OCI-LY7 (cell line): ENCODE measurements at regions not wholly inside any gene's neighbourhood (a gene's known extent, or its start where the extent isn't known, plus 50 kb on each side); places are given as distances from the start of the nearest gene placed in this dataset.

Experiments
- BruUV-seq: library from RNA; stranded (reverse); fragments of 400-500 nt; replicated peaks from 2 replicates; lab custom pipeline; 2021; lab: Mats Ljungman, UMichigan
- CTCF ChIA-PET: fragments of 300-600 bp; sonication (Branson Sonifier 250); formaldehyde crosslinking; loops from one replicate; lab custom pipeline; 2022; ENCODE audit warnings: antibody characterized with exemption; ENCODE audit not compliant: unreplicated experiment; lab: Charles Lee
- POLR2A ChIA-PET: fragments of 300-600 bp; sonication (Branson Sonifier 250); formaldehyde crosslinking; loops from one replicate; lab custom pipeline; 2022; ENCODE audit warnings: antibody characterized with exemption; lab: Charles Lee
- DNase-seq: peaks from one replicate; pipeline ENCODE4 v3.0.0-alpha.2; 2015; ENCODE audit warnings: low spot score
- H2AFZ ChIP-seq: fragments of 200-600 bp; sonication (generic), shearing (Covaris generic); 2 replicates; pipeline ENCODE4 v1.6.1; 2014; ENCODE audit warnings: mild to moderate bottlenecking, antibody characterized with exemption, low read length, moderate library complexity
- H3K27ac ChIP-seq: fragments of 200-600 bp; sonication (generic); 2 replicates; pipeline ENCODE4 v1.5.1; 2014; ENCODE audit warnings: mixed run types, low read depth, mild to moderate bottlenecking, moderate library complexity, low read length, inconsistent platforms; ENCODE audit not compliant: poor library complexity, severe bottlenecking
- H3K36me3 ChIP-seq: fragments of 200-600 bp; sonication (generic); 2 replicates; pipeline ENCODE4 v1.6.1; 2014; ENCODE audit warnings: mild to moderate bottlenecking, antibody characterized with exemption, low read length, moderate library complexity, mixed read lengths; ENCODE audit not compliant: insufficient read depth
- H3K4me1 ChIP-seq: fragments of 200-600 bp; sonication (generic); 2 replicates; pipeline ENCODE4 v1.5.1; 2014; ENCODE audit warnings: mild to moderate bottlenecking, low read length; ENCODE audit not compliant: insufficient read depth, poor library complexity, severe bottlenecking
- H3K4me2 ChIP-seq: fragments of 200-600 bp; sonication (generic); 2 replicates; pipeline ENCODE4 v1.6.1; 2014; ENCODE audit warnings: mild to moderate bottlenecking, low read length
- H3K4me3 ChIP-seq: fragments of 200-600 bp; sonication (generic); 2 replicates; pipeline ENCODE4 v1.5.1; 2014; ENCODE audit warnings: mild to moderate bottlenecking, low read depth, low read length; ENCODE audit not compliant: poor library complexity, severe bottlenecking
- H3K79me2 ChIP-seq: fragments of 200-600 bp; sonication (generic); 2 replicates; pipeline ENCODE4 v1.6.1; 2016; ENCODE audit warnings: low read depth, mild to moderate bottlenecking, low read length, moderate library complexity, mixed read lengths; ENCODE audit not compliant: insufficient read depth
- H3K9me2 ChIP-seq: fragments of 200-600 bp; sonication (generic); 2 replicates; pipeline ENCODE4 v1.6.1; 2016; ENCODE audit warnings: mild to moderate bottlenecking, low read length, mixed read lengths; ENCODE audit not compliant: insufficient read depth
- H3K9me3 ChIP-seq: fragments of 200-600 bp; sonication (generic); 2 replicates; pipeline ENCODE4 v1.6.1; 2014; ENCODE audit warnings: mild to moderate bottlenecking, mixed run types, low read length, mixed read lengths
- H4K20me1 ChIP-seq: fragments of 200-600 bp; sonication (generic); 2 replicates; pipeline ENCODE4 v1.6.1; 2014; ENCODE audit warnings: mild to moderate bottlenecking, antibody characterized with exemption, low read length, moderate library complexity, mixed read lengths; ENCODE audit not compliant: insufficient read depth
- CTCF ChIP-seq: fragments of 200-600 bp; sonication (generic); conservative IDR thresholded peaks from 2 replicates; pipeline ENCODE4 v1.5.1; 2014; ENCODE audit warnings: mild to moderate bottlenecking, antibody characterized with exemption, low read length, moderate library complexity, mixed read lengths
- EZH2phosphoT487 ChIP-seq: fragments of 200-600 bp; sonication (generic); IDR thresholded peaks from 2 replicates; pipeline ENCODE4 v1.6.1; 2018; ENCODE audit warnings: low read depth, borderline replicate concordance, mild to moderate bottlenecking, mixed run types, antibody characterized with exemption, low read length, moderate library complexity, mixed read lengths
- intact Hi-C: fragments of 100-400 bp; cut with micrococcal nuclease; formaldehyde crosslinking; loops from one replicate; pipeline ENCODE4 v1.10.0; 2022; ENCODE audit not compliant: unreplicated experiment

DNA sequence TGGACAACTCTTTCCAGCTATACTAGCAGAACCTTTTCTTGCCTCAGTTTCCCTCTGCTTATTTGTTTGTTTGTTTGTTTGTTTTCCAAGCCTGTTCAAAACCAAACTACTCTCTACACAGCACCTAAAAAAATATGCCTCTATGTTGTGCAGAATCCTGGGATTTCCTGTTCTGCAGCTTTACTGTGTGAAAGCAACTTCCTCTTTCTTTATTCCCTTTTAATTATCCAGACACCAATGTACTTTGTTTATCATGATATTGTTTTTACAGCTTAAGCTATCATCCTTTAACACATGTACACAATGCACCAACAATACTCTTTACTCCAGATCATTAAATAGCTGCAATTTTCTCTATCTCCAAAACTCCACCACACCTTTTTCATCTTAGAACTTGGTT is 259.5 kb downstream of the EPHA4 start:
- CTCF ChIA-PET: no interaction called here
- TF ChIP-seq CTCF: no peak
- TF ChIP-seq EZH2phosphoT487: no peak
- no peak overlapping the region for H3K27ac ChIP-seq
- no peak for DNase-seq
- H3K4me1 ChIP-seq: peaks cover 20% of the 10 kb centered on the region
- no peak overlapping the region for H2AFZ ChIP-seq
- intact Hi-C loops: no loop called here
- no peak overlapping the region for H3K4me2 ChIP-seq
- H3K9me2 ChIP-seq: no peaks in the 10 kb centered on the region
- no peaks in the 10 kb centered on the region for H4K20me1 ChIP-seq
- H3K4me3 ChIP-seq: no peak overlapping the region
- no peaks in the 10 kb centered on the region for H3K79me2 ChIP-seq
- H3K9me3 ChIP-seq: no peaks in the 10 kb centered on the region
- POLR2A ChIA-PET: interaction anchor here (0.7 to 1.5 kb wide), 2 partner anchors 12 to 30 kb away, joined by 3 read pairs; no protein-coding TSS in a partner anchor
- BruUV-seq: no TSS peak
- no peaks in the 10 kb centered on the region for H3K36me3 ChIP-seq

GRCh38 chr2:221314786-221315185 is 257.3 kb downstream of the EPHA4 start:
- Histone ChIP-seq H3K9me3 (no peaks in the 10 kb centered on the region), H3K36me3 (no peaks in the 10 kb centered on the region), H3K27ac (no peak overlapping the region), H3K4me1 (peaks cover 15% of the 10 kb centered on the region), H3K79me2 (no peaks in the 10 kb centered on the region), H3K9me2 (no peaks in the 10 kb centered on the region), H2AFZ (no peak overlapping the region), H3K4me3 (no peak overlapping the region), H3K4me2 (no peak overlapping the region), H4K20me1 (no peaks in the 10 kb centered on the region)
- TF ChIP-seq CTCF (no peak), EZH2phosphoT487 (no peak)
- BruUV-seq: no TSS peak
- intact Hi-C loops: no loop called here
- ChIA-PET POLR2A (interaction anchor here (1.2 kb wide), 1 partner anchor 9 kb away, joined by 3 read pairs; no protein-coding TSS in a partner anchor), CTCF (no interaction called here)
- DNase-seq: no peak

DNA sequence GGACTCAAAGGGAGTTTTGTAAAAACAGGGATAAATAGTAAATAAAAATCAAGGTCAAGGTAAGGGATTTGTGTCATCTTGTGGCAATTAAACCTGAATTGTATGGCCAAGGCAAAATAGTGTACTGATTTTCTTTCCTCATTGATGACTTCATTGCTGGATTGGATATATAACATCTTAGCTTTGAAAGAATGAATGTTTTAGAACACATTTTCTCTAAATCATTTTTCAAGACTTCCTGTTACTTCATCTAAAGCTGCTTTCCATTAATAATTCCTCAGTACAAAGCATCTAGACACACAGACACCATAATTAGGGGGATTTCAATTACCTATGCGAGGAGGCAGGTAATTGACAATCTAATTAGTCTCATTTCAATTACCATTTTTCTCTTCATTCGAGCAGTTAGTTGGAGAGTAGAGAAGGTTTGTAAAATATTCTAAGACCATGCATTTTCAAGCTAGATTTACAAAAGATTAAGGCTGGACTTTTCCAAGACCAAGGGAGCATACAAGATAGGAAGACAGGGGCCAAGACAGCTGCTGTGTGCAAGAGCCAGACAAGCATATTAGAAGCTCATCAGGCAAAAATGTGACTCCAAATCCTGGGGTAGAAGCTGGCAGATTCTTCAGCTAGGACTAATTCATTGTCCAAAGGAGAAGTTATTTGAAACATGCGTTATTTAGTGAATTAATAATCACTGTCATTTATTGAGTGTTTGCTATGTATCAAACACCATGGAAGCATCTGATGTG is 253.6 kb downstream of the EPHA4 start:
- intact Hi-C loops: no loop called here

More for the DNA sequence above, 253.6 kb downstream of the EPHA4 start:
- DNase-seq: no peak
- Histone ChIP-seq H3K4me1 (no peaks in the 10 kb centered on the region), H3K27ac (no peak overlapping the region), H3K4me3 (no peak overlapping the region), H3K36me3 (no peaks in the 10 kb centered on the region), H3K79me2 (no peaks in the 10 kb centered on the region), H3K9me3 (no peaks in the 10 kb centered on the region), H3K9me2 (no peaks in the 10 kb centered on the region), H2AFZ (no peak overlapping the region), H4K20me1 (no peaks in the 10 kb centered on the region), H3K4me2 (no peak overlapping the region)
- ChIA-PET CTCF (no interaction called here), POLR2A (no interaction called here)
- BruUV-seq: no TSS peak
- no peak for TF ChIP-seq EZH2phosphoT487
- TF ChIP-seq CTCF: no peak
